HepG2 (cell line): ENCODE measurements at regions not wholly inside any gene's neighbourhood (a gene's known extent, or its start where the extent isn't known, plus 50 kb on each side); places are given as distances from the start of the nearest gene placed in this dataset.

Experiments used
- ATAC-seq: fragments of 200-7000 bp; cut with Tn5 transposase; 3 replicates; pipeline ENCODE4 v1.9.1; 2020; ENCODE audit warnings: mild to moderate bottlenecking, moderate library complexity
- BruUV-seq: library from RNA; stranded (reverse); fragments of 400-500 nt; replicated peaks from 2 replicates; lab custom pipeline; 2021; lab: Mats Ljungman, UMichigan
- CTCF ChIA-PET: fragments of 300-600 bp; formaldehyde crosslinking; extraction: SDS; loops from one replicate; lab custom pipeline; 2021; ENCODE audit warnings: low total read pairs, inconsistent platforms, low intra/inter-chr PET ratio; lab: Yijun Ruan, JAX
- POLR2A ChIA-PET: fragments of 350-600 bp; sonication (Branson Sonifier 250); formaldehyde crosslinking; loops from one replicate; lab custom pipeline; 2020; ENCODE audit warnings: antibody characterized with exemption, inconsistent platforms; lab: Yijun Ruan, JAX
- DNase-seq: peaks from one replicate; pipeline ENCODE4 v3.0.0-alpha.2; 2015; ENCODE audit warnings: low spot score
- FAIRE-seq: peaks from 3 replicates; lab custom pipeline; 2011; peaks lifted over from hg19 to GRCh38; lab: Jason Lieb, UNC
- H2AFZ ChIP-seq: one replicate; pipeline ENCODE4 v1.6.1; 2011; ENCODE audit warnings: low read length, inconsistent platforms
- H3K27ac ChIP-seq: fragments of 300-600 bp; 3 replicates; pipeline ENCODE4 v1.8.0; 2011; ENCODE audit warnings: mixed run types, mild to moderate bottlenecking, mixed read lengths, low read length, inconsistent platforms; ENCODE audit not compliant: insufficient read depth; ENCODE audit errors: extremely low read length
- H3K27me3 ChIP-seq, 2 experiments: fragments of 200-600 bp in 1 of 2; 2 replicates in 1 of 2; 3 replicates in 1 of 2; pipeline versions ENCODE4 v1.6.0 to v1.8.0; 2011; ENCODE audit warnings: low read length in 2 of 2, mild to moderate bottlenecking in 2 of 2, moderate library complexity in 2 of 2, inconsistent platforms in 1 of 2; ENCODE audit not compliant: insufficient read depth in 2 of 2, control insufficient read depth in 1 of 2
- H3K36me3 ChIP-seq, 2 experiments: fragments of 200-600 bp in 1 of 2; replicated peaks in 1 of 2; 2 replicates in 1 of 2; 3 replicates in 1 of 2; pipeline versions ENCODE4 v1.5.1 to v1.8.0; 2011; ENCODE audit warnings: low read length in 2 of 2, inconsistent platforms in 1 of 2; ENCODE audit not compliant: insufficient read depth in 2 of 2, control insufficient read depth in 1 of 2
- H3K4me1 ChIP-seq: 2 replicates; pipeline ENCODE4 v1.5.1; 2012; ENCODE audit warnings: low read length, inconsistent platforms; ENCODE audit not compliant: insufficient read depth
- H3K4me2 ChIP-seq: 2 replicates; pipeline ENCODE4 v1.6.0; 2011; ENCODE audit warnings: low read depth, low read length, inconsistent platforms
- H3K4me3 ChIP-seq, 3 experiments: fragments of 200-600 bp in 1 of 3; sonication (generic), shearing (Covaris generic) in 1 of 3; replicated peaks in 1 of 3; 2 replicates each; pipeline ENCODE4 v1.5.1; 2011 to 2016; ENCODE audit warnings: low read length in 3 of 3, inconsistent platforms in 2 of 3, low read depth in 2 of 3, mild to moderate bottlenecking in 2 of 3, control low read depth in 1 of 3, mixed read lengths in 1 of 3; ENCODE audit not compliant: insufficient read depth in 1 of 3
- H3K79me2 ChIP-seq: one replicate; pipeline ENCODE4 v1.6.1; 2011; ENCODE audit warnings: low read length, inconsistent platforms; ENCODE audit not compliant: insufficient read depth
- H3K9ac ChIP-seq: 2 replicates; pipeline ENCODE4 v1.6.0; 2011; ENCODE audit warnings: mild to moderate bottlenecking, low read depth, low read length, inconsistent platforms; ENCODE audit not compliant: insufficient read depth
- H3K9me3 ChIP-seq: 2 replicates; pipeline ENCODE4 v1.5.1; 2012; ENCODE audit warnings: mild to moderate bottlenecking, low read length
- H4K20me1 ChIP-seq: 2 replicates; pipeline ENCODE4 v1.6.0; 2011; ENCODE audit warnings: inconsistent platforms, mild to moderate bottlenecking, low read length, moderate library complexity; ENCODE audit not compliant: insufficient read depth
- HCFC1 ChIP-seq: fragments of 150-350 bp; IDR thresholded peaks from 2 replicates; pipeline ENCODE4 v1.6.1; 2014; ENCODE audit warnings: low read depth, low read length
- HNRNPL ChIP-seq: fragments of 200-400 bp; formaldehyde crosslinking; IDR thresholded peaks from 2 replicates; pipeline ENCODE4 v1.6.1; 2017; ENCODE audit warnings: mild to moderate bottlenecking, low read depth, low read length
- MAFG ChIP-seq: sonication (generic); formaldehyde crosslinking; IDR thresholded peaks from 2 replicates; pipeline ENCODE4 v1.5.1; 2020; ENCODE audit warnings: mild to moderate bottlenecking, missing genetic modification reagents
- MLLT10 ChIP-seq: sonication (generic); formaldehyde crosslinking; IDR thresholded peaks from 2 replicates; pipeline ENCODE4 v1.4.0; 2020; ENCODE audit warnings: missing genetic modification reagents
- NBN ChIP-seq: fragments of 450-650 bp; conservative IDR thresholded peaks from 2 replicates; pipeline ENCODE4 v1.6.1; 2017
- NR1H2 ChIP-seq: sonication (generic); formaldehyde crosslinking; IDR thresholded peaks from 2 replicates; pipeline ENCODE4 v1.8.1; 2022; ENCODE audit warnings: low read depth, missing genetic modification reagents, borderline replicate concordance
- PHB2 ChIP-seq: fragments of 450-650 bp; IDR thresholded peaks from 2 replicates; pipeline ENCODE4 v1.6.1; 2018; ENCODE audit not compliant: partially characterized antibody
- PLRG1 ChIP-seq: fragments of 450-650 bp; conservative IDR thresholded peaks from 2 replicates; pipeline ENCODE4 v1.6.1; 2016
- RAD51 ChIP-seq: fragments of 450-650 bp; IDR thresholded peaks from 2 replicates; pipeline ENCODE4 v1.6.1; 2016; ENCODE audit warnings: borderline replicate concordance
- RNF2 ChIP-seq: fragments of 450-650 bp; conservative IDR thresholded peaks from 2 replicates; pipeline ENCODE4 v1.6.1; 2016; ENCODE audit warnings: low read depth
- SATB2 ChIP-seq: sonication (generic); formaldehyde crosslinking; IDR thresholded peaks from 2 replicates; pipeline ENCODE4 v1.5.0; 2020; ENCODE audit warnings: missing genetic modification reagents
- TGIF2 ChIP-seq: IDR thresholded peaks from 2 replicates; pipeline ENCODE4 v1.6.1; 2016; ENCODE audit warnings: control low read depth, missing compliant biosample characterization
- XRCC5 ChIP-seq: fragments of 200-400 bp; formaldehyde crosslinking; optimal IDR thresholded peaks from 2 replicates; pipeline ENCODE3; 2017; ENCODE audit warnings: mild to moderate bottlenecking, low read length
- ZBTB38 ChIP-seq: sonication (generic); formaldehyde crosslinking; IDR thresholded peaks from 2 replicates; pipeline ENCODE4 v1.5.1; 2020; ENCODE audit warnings: mild to moderate bottlenecking, missing genetic modification reagents
- ZNF207 ChIP-seq: fragments of 450-650 bp; IDR thresholded peaks from 2 replicates; pipeline ENCODE4 v1.6.1; 2016; ENCODE audit warnings: antibody characterized with exemption, borderline replicate concordance
- ZNF292 ChIP-seq: sonication (generic); formaldehyde crosslinking; IDR thresholded peaks from 2 replicates; pipeline ENCODE4 v1.8.1; 2022; ENCODE audit warnings: mild to moderate bottlenecking, low read depth, missing genetic modification reagents, borderline replicate concordance
- WGBS: methylation state at CpG from one replicate; pipeline ENCODE4 v1.1.6; 2017; ENCODE audit warnings: low lambda C conversion rate; 5-methylcytosine and 5-hydroxymethylcytosine counted together
- in situ Hi-C: cut with HindIII; loops from 2 replicates; pipeline ENCODE4 v1.10.0; 2017; ENCODE audit warnings: low pct_unique_long_range_greater_than_20kb; ENCODE audit not compliant: extremely low pct_ligation_motif_present
- intact Hi-C: fragments of 100-400 bp; cut with micrococcal nuclease; formaldehyde crosslinking; loops from one replicate; pipeline ENCODE4 v1.10.0; 2022; ENCODE audit not compliant: unreplicated experiment
- TF ChIP-seq, protein P1 (sequence below): sonication (generic); formaldehyde crosslinking; IDR thresholded peaks from 2 replicates; pipeline ENCODE4 v1.9.0; 2021; ENCODE audit warnings: missing genetic modification reagents, mild to moderate bottlenecking, borderline replicate concordance
- TF ChIP-seq, protein P2 (sequence below): sonication (generic); formaldehyde crosslinking; IDR thresholded peaks from 2 replicates; pipeline ENCODE4 v1.8.0; 2022; ENCODE audit warnings: missing genetic modification reagents, mild to moderate bottlenecking, moderate library complexity, borderline replicate concordance
- TF ChIP-seq, protein P3 (sequence below): fragments of 450-650 bp; IDR thresholded peaks from 2 replicates; pipeline ENCODE4 v1.6.1; 2017
- TF ChIP-seq, protein P4 (sequence below): fragments of 450-650 bp; IDR thresholded peaks from 2 replicates; pipeline ENCODE4 v1.6.1; 2016

DNA sequence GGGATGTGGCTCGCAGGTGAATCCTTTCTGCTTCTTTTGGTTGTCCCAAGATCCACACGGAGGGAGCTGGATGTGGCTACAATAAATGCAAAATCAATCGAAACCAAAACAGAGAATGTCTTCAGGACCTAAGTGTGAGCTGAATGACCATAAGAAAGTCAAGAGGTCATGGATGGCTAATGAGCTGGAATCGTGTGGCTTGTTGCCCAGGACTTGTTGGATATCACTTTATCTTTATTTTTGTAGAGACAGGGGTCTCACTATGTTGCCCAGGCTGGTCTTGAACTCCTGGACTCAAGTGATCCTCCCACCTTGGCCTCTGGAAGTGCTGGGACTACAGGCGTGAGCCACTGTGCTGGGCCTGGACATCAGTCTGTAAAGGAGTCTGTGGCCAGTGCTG, 326.8 kb upstream of the N4BP1 start (continued):
- TF ChIP-seq RNF2 (no peak), MAFG (CRISPR knock-in tag) (no peak), SATB2 (CRISPR knock-in tag) (no peak), ZBTB38 (CRISPR knock-in tag) (no peak), MLLT10 (CRISPR knock-in tag) (no peak), ZNF292 (CRISPR knock-in tag) (no peak), HCFC1 (no peak), TGIF2 (CRISPR knock-in tag) (no peak), XRCC5 (no peak)
- TF ChIP-seq, all 625 proteins: peak for 0

DNA sequence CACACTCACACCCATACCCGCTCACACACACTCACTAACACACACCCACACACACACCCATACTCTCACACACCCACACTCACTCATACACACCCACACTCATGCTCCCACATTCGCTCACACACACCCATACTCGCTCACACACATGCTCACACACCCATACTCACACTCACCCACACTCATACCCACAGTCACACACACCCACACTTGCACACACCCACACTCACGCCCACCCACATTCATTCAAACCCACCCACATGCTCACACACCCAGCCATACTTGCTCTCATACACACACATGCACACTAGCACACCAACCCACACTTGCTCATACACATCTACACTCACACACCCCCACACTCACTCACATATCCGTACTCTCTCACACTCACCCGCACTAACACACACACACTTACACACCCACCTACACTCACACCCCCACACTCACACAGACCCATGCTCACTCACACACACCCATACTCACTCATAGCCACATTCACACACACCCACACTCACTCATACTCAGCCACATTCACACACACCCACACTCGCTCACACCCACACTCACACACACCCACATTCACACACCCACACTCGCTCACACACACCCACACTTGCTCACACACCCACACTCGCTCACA, 322.4 kb upstream of the N4BP1 start:
- no peaks in the 10 kb centered on the region for H4K20me1 ChIP-seq
- no peak overlapping the region for H3K4me2 ChIP-seq
- ChIA-PET POLR2A (no interaction called here), CTCF (no interaction called here)
- no peaks in the 10 kb centered on the region for H3K27me3 ChIP-seq
- intact Hi-C loops, result no loop called here
- no peak overlapping the region for H3K27ac ChIP-seq
- no peak overlapping the region for H3K4me3 ChIP-seq
- no peaks in the 10 kb centered on the region for H3K79me2 ChIP-seq
- H3K9me3 ChIP-seq, result peaks cover 25% of the 10 kb centered on the region
- H2AFZ ChIP-seq, result no peak overlapping the region
- in situ Hi-C loops, result no loop called here
- FAIRE-seq (no peak), DNase-seq (no peak), ATAC-seq (no peak)
- H3K36me3 ChIP-seq, result no peaks in the 10 kb centered on the region
- H3K4me1 ChIP-seq, result no peaks in the 10 kb centered on the region
- no TSS peak for BruUV-seq
- 17% methylated on average over 9 of the region's 9 CpGs for WGBS
- no peak overlapping the region for H3K9ac ChIP-seq
- TF ChIP-seq, protein P1, sequence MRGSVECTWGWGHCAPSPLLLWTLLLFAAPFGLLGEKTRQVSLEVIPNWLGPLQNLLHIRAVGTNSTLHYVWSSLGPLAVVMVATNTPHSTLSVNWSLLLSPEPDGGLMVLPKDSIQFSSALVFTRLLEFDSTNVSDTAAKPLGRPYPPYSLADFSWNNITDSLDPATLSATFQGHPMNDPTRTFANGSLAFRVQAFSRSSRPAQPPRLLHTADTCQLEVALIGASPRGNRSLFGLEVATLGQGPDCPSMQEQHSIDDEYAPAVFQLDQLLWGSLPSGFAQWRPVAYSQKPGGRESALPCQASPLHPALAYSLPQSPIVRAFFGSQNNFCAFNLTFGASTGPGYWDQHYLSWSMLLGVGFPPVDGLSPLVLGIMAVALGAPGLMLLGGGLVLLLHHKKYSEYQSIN (CRISPR knock-in tag), result no peak
- TF ChIP-seq RAD51 (peak; percentile 4; the same call in 1 of the 2 replicates), NBN (0 out of 2 replicates have a peak, but pooled peaks have one; percentile 21), PHB2 (peak; percentile 61), HNRNPL (0 out of 2 replicates have a peak, but pooled peaks have one; percentile 23), NR1H2 (CRISPR knock-in tag) (no peak), PLRG1 (peak; percentile 44; the same call in 1 of the 2 replicates), ZNF207 (0 out of 2 replicates have a peak, but pooled peaks have one; percentile 24)
- TF ChIP-seq, protein P2, sequence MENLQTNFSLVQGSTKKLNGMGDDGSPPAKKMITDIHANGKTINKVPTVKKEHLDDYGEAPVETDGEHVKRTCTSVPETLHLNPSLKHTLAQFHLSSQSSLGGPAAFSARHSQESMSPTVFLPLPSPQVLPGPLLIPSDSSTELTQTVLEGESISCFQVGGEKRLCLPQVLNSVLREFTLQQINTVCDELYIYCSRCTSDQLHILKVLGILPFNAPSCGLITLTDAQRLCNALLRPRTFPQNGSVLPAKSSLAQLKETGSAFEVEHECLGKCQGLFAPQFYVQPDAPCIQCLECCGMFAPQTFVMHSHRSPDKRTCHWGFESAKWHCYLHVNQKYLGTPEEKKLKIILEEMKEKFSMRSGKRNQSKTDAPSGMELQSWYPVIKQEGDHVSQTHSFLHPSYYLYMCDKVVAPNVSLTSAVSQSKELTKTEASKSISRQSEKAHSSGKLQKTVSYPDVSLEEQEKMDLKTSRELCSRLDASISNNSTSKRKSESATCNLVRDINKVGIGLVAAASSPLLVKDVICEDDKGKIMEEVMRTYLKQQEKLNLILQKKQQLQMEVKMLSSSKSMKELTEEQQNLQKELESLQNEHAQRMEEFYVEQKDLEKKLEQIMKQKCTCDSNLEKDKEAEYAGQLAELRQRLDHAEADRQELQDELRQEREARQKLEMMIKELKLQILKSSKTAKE, result 0 out of 2 replicates have a peak, but pooled peaks have one; percentile 8
- TF ChIP-seq, protein P3, sequence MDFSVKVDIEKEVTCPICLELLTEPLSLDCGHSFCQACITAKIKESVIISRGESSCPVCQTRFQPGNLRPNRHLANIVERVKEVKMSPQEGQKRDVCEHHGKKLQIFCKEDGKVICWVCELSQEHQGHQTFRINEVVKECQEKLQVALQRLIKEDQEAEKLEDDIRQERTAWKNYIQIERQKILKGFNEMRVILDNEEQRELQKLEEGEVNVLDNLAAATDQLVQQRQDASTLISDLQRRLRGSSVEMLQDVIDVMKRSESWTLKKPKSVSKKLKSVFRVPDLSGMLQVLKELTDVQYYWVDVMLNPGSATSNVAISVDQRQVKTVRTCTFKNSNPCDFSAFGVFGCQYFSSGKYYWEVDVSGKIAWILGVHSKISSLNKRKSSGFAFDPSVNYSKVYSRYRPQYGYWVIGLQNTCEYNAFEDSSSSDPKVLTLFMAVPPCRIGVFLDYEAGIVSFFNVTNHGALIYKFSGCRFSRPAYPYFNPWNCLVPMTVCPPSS, result peak; percentile 18; the same call in 1 of the 2 replicates
- TF ChIP-seq, protein P4, sequence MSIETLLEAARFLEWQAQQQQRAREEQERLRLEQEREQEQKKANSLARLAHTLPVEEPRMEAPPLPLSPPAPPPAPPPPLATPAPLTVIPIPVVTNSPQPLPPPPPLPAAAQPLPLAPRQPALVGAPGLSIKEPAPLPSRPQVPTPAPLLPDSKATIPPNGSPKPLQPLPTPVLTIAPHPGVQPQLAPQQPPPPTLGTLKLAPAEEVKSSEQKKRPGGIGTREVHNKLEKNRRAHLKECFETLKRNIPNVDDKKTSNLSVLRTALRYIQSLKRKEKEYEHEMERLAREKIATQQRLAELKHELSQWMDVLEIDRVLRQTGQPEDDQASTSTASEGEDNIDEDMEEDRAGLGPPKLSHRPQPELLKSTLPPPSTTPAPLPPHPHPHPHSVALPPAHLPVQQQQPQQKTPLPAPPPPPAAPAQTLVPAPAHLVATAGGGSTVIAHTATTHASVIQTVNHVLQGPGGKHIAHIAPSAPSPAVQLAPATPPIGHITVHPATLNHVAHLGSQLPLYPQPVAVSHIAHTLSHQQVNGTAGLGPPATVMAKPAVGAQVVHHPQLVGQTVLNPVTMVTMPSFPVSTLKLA, result 0 out of 2 replicates have a peak, but pooled peaks have one; percentile 6
